ENCODE measurements at regions not wholly inside any gene's neighbourhood (a gene's known extent, or its start where the extent isn't known, plus 50 kb on each side); places are given as distances from the start of the nearest gene placed in this dataset.

DNA sequence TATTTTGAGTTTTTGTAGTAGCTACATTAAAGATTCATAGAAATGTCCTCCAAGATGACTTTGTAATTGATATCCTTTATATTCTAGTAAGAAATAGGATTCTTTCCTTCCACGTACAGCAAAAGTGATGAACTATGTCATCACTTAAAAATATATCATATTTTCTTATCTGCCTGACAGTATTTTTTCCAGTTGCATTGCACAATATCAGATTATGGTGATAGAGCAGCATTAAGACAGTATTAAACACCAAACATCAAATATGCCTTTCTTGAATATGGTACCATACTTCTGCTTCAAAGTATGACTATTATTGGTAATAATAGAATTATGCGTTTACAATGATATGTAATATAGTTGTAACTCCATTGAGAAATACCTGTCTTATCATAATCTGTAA, 919.8 kb upstream of the EDIL3 start:
- no peak overlapping the region for H3K4me3 Mint-ChIP-seq (ENCODE audit: low read depth)
- no peaks in the 10 kb centered on the region for H3K4me1 Mint-ChIP-seq (ENCODE audit: low read depth)
- no peaks in the 10 kb centered on the region for H3K36me3 Mint-ChIP-seq (ENCODE audit: insufficient read depth)
- DNase-seq (ENCODE audit: low spot score, unreplicated experiment), result no peak
- H3K27ac Mint-ChIP-seq, result no peak overlapping the region
- no peaks in the 10 kb centered on the region for H3K9me3 Mint-ChIP-seq (ENCODE audit: low read depth)
- no peaks in the 10 kb centered on the region for H3K27me3 Mint-ChIP-seq
- TF ChIP-seq, protein P1, sequence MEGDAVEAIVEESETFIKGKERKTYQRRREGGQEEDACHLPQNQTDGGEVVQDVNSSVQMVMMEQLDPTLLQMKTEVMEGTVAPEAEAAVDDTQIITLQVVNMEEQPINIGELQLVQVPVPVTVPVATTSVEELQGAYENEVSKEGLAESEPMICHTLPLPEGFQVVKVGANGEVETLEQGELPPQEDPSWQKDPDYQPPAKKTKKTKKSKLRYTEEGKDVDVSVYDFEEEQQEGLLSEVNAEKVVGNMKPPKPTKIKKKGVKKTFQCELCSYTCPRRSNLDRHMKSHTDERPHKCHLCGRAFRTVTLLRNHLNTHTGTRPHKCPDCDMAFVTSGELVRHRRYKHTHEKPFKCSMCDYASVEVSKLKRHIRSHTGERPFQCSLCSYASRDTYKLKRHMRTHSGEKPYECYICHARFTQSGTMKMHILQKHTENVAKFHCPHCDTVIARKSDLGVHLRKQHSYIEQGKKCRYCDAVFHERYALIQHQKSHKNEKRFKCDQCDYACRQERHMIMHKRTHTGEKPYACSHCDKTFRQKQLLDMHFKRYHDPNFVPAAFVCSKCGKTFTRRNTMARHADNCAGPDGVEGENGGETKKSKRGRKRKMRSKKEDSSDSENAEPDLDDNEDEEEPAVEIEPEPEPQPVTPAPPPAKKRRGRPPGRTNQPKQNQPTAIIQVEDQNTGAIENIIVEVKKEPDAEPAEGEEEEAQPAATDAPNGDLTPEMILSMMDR (IDR thresholded peaks at IDR 0.05; ENCODE audit: unreplicated experiment), result no peak

DNA sequence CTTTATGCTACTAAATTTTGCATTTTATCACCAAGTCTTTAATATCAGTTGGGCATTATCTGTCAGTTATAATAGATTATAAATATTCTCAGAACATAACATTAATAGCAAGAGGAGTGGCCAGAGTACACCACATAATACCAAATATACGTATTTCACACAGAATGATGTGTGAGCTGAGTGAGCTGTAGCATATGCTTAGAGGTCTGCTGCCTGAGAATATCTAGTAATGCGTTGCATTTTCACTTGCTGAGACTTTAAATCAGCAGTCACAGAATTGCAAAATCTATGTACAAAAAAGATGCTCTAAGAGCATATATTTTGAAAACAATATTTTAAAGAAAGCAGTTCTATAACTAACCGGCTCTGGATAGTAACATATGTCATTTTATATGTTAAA, 921.1 kb upstream of the EDIL3 start:
- Mint-ChIP-seq H3K36me3 (ENCODE audit: insufficient read depth) (no peaks in the 10 kb centered on the region), H3K9me3 (ENCODE audit: low read depth) (no peaks in the 10 kb centered on the region), H3K4me1 (ENCODE audit: low read depth) (no peaks in the 10 kb centered on the region), H3K4me3 (ENCODE audit: low read depth) (no peak overlapping the region), H3K27me3 (no peaks in the 10 kb centered on the region), H3K27ac (no peak overlapping the region)
- no peak for DNase-seq (ENCODE audit: low spot score, unreplicated experiment)
- TF ChIP-seq, protein P1 (IDR thresholded peaks at IDR 0.05; ENCODE audit: unreplicated experiment), result no peak

DNA sequence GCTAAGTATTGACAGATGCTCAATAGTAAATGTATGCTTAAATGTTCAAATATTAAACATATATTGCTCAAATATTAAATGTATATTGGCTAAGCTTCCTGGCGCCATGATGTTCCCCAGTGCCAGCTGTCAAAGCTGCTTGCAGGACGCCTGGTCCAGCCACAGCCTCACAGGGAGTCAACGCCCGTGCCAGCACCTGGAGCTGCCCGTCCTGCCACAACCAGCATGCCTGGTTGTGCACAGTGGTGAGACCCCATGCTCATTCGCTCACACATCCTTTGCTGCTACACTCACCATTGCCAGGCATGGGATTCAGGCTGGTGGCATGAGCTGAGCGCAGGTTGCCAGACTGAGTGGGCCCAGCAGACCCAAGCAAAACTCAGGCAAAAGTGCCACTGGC, 926.9 kb upstream of the EDIL3 start:
- TF ChIP-seq, protein P1 (IDR thresholded peaks at IDR 0.05; ENCODE audit: unreplicated experiment), result no peak
- Mint-ChIP-seq H3K27ac (no peak overlapping the region), H3K27me3 (no peaks in the 10 kb centered on the region), H3K36me3 (ENCODE audit: insufficient read depth) (no peaks in the 10 kb centered on the region), H3K4me3 (ENCODE audit: low read depth) (no peak overlapping the region), H3K9me3 (ENCODE audit: low read depth) (no peaks in the 10 kb centered on the region), H3K4me1 (ENCODE audit: low read depth) (no peaks in the 10 kb centered on the region)
- DNase-seq (ENCODE audit: low spot score, unreplicated experiment), result no peak

DNA sequence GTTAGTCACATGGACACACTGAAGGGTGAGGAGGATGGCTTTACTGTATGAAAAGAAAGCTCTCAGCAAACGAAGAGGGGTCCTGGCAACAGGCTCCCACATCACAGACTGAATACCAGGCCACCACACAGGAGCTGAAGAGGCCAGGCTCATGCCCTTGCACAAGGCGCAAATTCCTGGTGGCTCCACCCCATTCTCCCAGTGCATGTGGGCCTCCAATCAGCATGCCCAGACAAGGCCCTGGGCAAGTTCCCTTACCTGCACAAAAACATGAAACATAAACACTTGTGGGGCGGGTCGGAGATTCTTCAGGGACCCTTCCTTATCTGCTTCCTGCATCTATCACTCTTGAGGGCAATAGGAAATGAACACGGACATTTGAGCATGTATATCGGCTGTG, 935.8 kb upstream of the EDIL3 start:
- Mint-ChIP-seq H3K27ac (no peak overlapping the region), H3K4me3 (ENCODE audit: low read depth) (no peak overlapping the region), H3K4me1 (ENCODE audit: low read depth) (peaks cover 1% of the 10 kb centered on the region), H3K36me3 (ENCODE audit: insufficient read depth) (no peaks in the 10 kb centered on the region), H3K9me3 (ENCODE audit: low read depth) (no peaks in the 10 kb centered on the region), H3K27me3 (no peaks in the 10 kb centered on the region)
- DNase-seq (ENCODE audit: low spot score, unreplicated experiment), result no peak
- TF ChIP-seq, protein P1 (IDR thresholded peaks at IDR 0.05; ENCODE audit: unreplicated experiment), result no peak

DNA sequence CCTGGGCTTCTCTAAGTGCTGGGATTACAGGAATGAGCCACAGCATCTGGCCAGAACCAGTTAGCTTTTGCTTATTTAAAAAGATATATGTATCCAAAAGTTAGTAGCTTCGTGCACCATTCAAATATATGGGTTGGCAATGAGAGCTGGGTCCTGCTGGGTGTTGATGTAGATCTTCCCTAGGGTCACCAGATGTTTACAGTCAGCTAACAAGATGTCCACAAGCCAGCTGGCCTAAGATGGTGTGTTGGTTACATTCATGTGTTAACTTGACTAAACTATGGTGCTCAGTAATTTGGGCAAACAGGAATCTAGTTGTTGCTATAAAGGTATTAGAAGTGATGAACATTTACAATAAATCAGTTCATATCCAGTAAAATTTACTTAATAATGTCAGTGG, 948.6 kb upstream of the EDIL3 start:
- H3K9me3 Mint-ChIP-seq (ENCODE audit: low read depth), result no peaks in the 10 kb centered on the region
- no peak overlapping the region for H3K27ac Mint-ChIP-seq
- H3K4me1 Mint-ChIP-seq (ENCODE audit: low read depth), result no peaks in the 10 kb centered on the region
- TF ChIP-seq, protein P1 (IDR thresholded peaks at IDR 0.05; ENCODE audit: unreplicated experiment), result no peak
- H3K27me3 Mint-ChIP-seq, result no peaks in the 10 kb centered on the region
- no peak overlapping the region for H3K4me3 Mint-ChIP-seq (ENCODE audit: low read depth)
- no peak for DNase-seq (ENCODE audit: low spot score, unreplicated experiment)
- no peaks in the 10 kb centered on the region for H3K36me3 Mint-ChIP-seq (ENCODE audit: insufficient read depth)

Measured in progenitor cell of endocrine pancreas (in vitro differentiated cells).